Smooth muscle cell (in vitro differentiated cells): ENCODE measurements at regions not wholly inside any gene's neighbourhood (a gene's known extent, or its start where the extent isn't known, plus 50 kb on each side); places are given as distances from the start of the nearest gene placed in this dataset.
A peak's percentile ranks its signal among the peaks of the same experiment; 100 is the strongest.

Experiments used
- DNase-seq: peaks from one replicate; lab custom pipeline; 2025; ENCODE audit not compliant: unreplicated experiment; lab: John Stamatoyannopoulos, UW
- H2AFZ ChIP-seq: fragments of 200-600 bp; sonication (generic); 2 replicates; pipeline ENCODE4 v1.6.0; 2016; ENCODE audit warnings: antibody characterized with exemption, low read depth, mild to moderate bottlenecking
- H3F3A ChIP-seq: fragments of 200-600 bp; sonication (generic); 2 replicates; pipeline ENCODE4 v1.6.0; 2017; ENCODE audit warnings: antibody characterized with exemption, low read depth
- H3K27ac ChIP-seq: fragments of 200-600 bp; sonication (generic); 2 replicates; pipeline ENCODE4 v1.5.1; 2016; ENCODE audit warnings: low read depth, mild to moderate bottlenecking
- H3K27me3 ChIP-seq: fragments of 200-600 bp; sonication (generic); 2 replicates; pipeline ENCODE4 v1.6.1; 2016; ENCODE audit warnings: low read depth, mild to moderate bottlenecking
- H3K36me3 ChIP-seq: fragments of 200-600 bp; sonication (generic); 2 replicates; pipeline ENCODE4 v1.5.1; 2016; ENCODE audit warnings: low read depth
- H3K4me1 ChIP-seq: fragments of 200-600 bp; sonication (generic); 2 replicates; pipeline ENCODE4 v1.5.1; 2016; ENCODE audit warnings: low read depth
- H3K4me2 ChIP-seq: fragments of 200-600 bp; sonication (generic); 2 replicates; pipeline ENCODE4 v1.6.0; 2016; ENCODE audit warnings: mild to moderate bottlenecking
- H3K4me3 ChIP-seq: fragments of 200-600 bp; sonication (generic); 2 replicates; pipeline ENCODE4 v1.5.1; 2016; ENCODE audit warnings: mild to moderate bottlenecking
- H3K79me2 ChIP-seq: fragments of 200-600 bp; sonication (generic); 2 replicates; pipeline ENCODE4 v1.6.0; 2016; ENCODE audit warnings: low read depth, mild to moderate bottlenecking
- H3K9ac ChIP-seq: fragments of 200-600 bp; sonication (generic); 2 replicates; pipeline ENCODE4 v1.6.0; 2016; ENCODE audit warnings: low read depth
- H3K9me3 ChIP-seq: fragments of 200-600 bp; sonication (generic); replicated peaks from 2 replicates; pipeline ENCODE4 v1.5.1; 2016; ENCODE audit warnings: low read depth
- H4K20me1 ChIP-seq: fragments of 200-600 bp; sonication (generic); 2 replicates; pipeline ENCODE4 v1.6.0; 2016; ENCODE audit warnings: low read depth
- CTCF ChIP-seq: fragments of 200-600 bp; sonication (generic); IDR thresholded peaks from 2 replicates; pipeline ENCODE4 v1.5.1; 2017; ENCODE audit warnings: borderline replicate concordance, mild to moderate bottlenecking, antibody characterized with exemption; ENCODE audit not compliant: insufficient read depth, poor library complexity, severe bottlenecking
- WGBS: methylation state at CpG from one replicate; pipeline ENCODE4 v1.1.7; 2016; ENCODE audit warnings: low lambda C conversion rate; 5-methylcytosine and 5-hydroxymethylcytosine counted together

GRCh38 chr18:28541276-28541930 is 364.5 kb upstream of the CDH2 start:
- Histone ChIP-seq H3K9ac (no peak overlapping the region), H3K4me3 (no peak overlapping the region), H4K20me1 (no peaks in the 10 kb centered on the region), H3K27me3 (no peaks in the 10 kb centered on the region), H3K36me3 (no peaks in the 10 kb centered on the region), H3K4me1 (peaks cover 7% of the 10 kb centered on the region), H3K4me2 (peak overlapping the region; percentile 16), H2AFZ (peak overlapping the region; percentile 89), H3F3A (peaks cover 7% of the 10 kb centered on the region), H3K79me2 (no peaks in the 10 kb centered on the region), H3K27ac (no peak overlapping the region), H3K9me3 (no peaks in the 10 kb centered on the region)
- DNase-seq = no peak
- TF ChIP-seq CTCF = no peak
- 30% methylated on average over 3 of the region's 3 CpGs for WGBS

- no peaks in the 10 kb centered on the region for H3K9me3 ChIP-seq
- no peaks in the 10 kb centered on the region for H3K36me3 ChIP-seq
- H3F3A ChIP-seq = no peaks in the 10 kb centered on the region
- H2AFZ ChIP-seq = no peak overlapping the region
- WGBS = 29% methylated on average over 1 of the region's 1 CpG
- H3K27me3 ChIP-seq = no peaks in the 10 kb centered on the region
- H3K4me2 ChIP-seq = peak overlapping the region; percentile 60
- no peaks in the 10 kb centered on the region for H3K79me2 ChIP-seq
- H3K9ac ChIP-seq = no peak overlapping the region
- H3K4me3 ChIP-seq = no peak overlapping the region
- TF ChIP-seq CTCF = no peak
- no peaks in the 10 kb centered on the region for H4K20me1 ChIP-seq
- H3K27ac ChIP-seq = peak overlapping the region; percentile 30
- peaks cover 13% of the 10 kb centered on the region for H3K4me1 ChIP-seq
- no peak for DNase-seq
Observed at GRCh38 chr18:28529644-28530043, 352.7 kb upstream of the CDH2 start.

- H3K27ac ChIP-seq = no peak overlapping the region
- H3K4me3 ChIP-seq = no peak overlapping the region
- no peak for DNase-seq
- no peak for TF ChIP-seq CTCF
- no peak overlapping the region for H2AFZ ChIP-seq
- H3K9me3 ChIP-seq = no peaks in the 10 kb centered on the region
- H4K20me1 ChIP-seq = no peaks in the 10 kb centered on the region
- no peaks in the 10 kb centered on the region for H3K79me2 ChIP-seq
- H3F3A ChIP-seq = no peaks in the 10 kb centered on the region
- no peak overlapping the region for H3K4me2 ChIP-seq
- WGBS = 97% methylated on average over 1 of the region's 1 CpG
- no peak overlapping the region for H3K9ac ChIP-seq
- H3K4me1 ChIP-seq = peaks cover 39% of the 10 kb centered on the region
- no peaks in the 10 kb centered on the region for H3K36me3 ChIP-seq
- no peaks in the 10 kb centered on the region for H3K27me3 ChIP-seq
Observed at GRCh38 chr18:28526196-28526595, 349.3 kb upstream of the CDH2 start.
